WTC11 (cell line): ENCODE measurements at regions not wholly inside any gene's neighbourhood (a gene's known extent, or its start where the extent isn't known, plus 50 kb on each side); places are given as distances from the start of the nearest gene placed in this dataset.

Experiments used
- ATAC-seq: fragments of 200-7000 bp; cut with Tn5 transposase; 2 replicates; pipeline ENCODE4 v1.10.0; 2021; ENCODE audit warnings: mild to moderate bottlenecking, moderate library complexity
- CTCF ChIA-PET: fragments of 300-600 bp; sonication (Branson Sonifier 250); formaldehyde crosslinking; loops from one replicate; lab custom pipeline; 2021; ENCODE audit warnings: antibody characterized with exemption; lab: Charles Lee
- POLR2A ChIA-PET: fragments of 350-600 bp; sonication (Branson Sonifier 250); formaldehyde crosslinking; loops from one replicate; lab custom pipeline; 2021; ENCODE audit warnings: antibody characterized with exemption; lab: Charles Lee
- DNase-seq: peaks from one replicate; pipeline ENCODE4 v3.0.0; 2021; ENCODE audit warnings: low spot score
- H3K27ac Mint-ChIP-seq: 2 replicates; pipeline ENCODE4 v1.8.0; 2021; ENCODE audit warnings: mixed read lengths
- H3K27me3 Mint-ChIP-seq: 2 replicates; pipeline ENCODE4 v1.8.0; 2021; ENCODE audit warnings: low read depth, mild to moderate bottlenecking, moderate library complexity, mixed read lengths
- H3K36me3 Mint-ChIP-seq: 2 replicates; pipeline ENCODE4 v1.8.0; 2021; ENCODE audit warnings: mixed read lengths
- H3K4me1 Mint-ChIP-seq: 2 replicates; pipeline ENCODE4 v1.8.0; 2022; ENCODE audit warnings: mixed read lengths
- H3K4me3 Mint-ChIP-seq: 2 replicates; pipeline ENCODE4 v1.8.0; 2021; ENCODE audit warnings: mild to moderate bottlenecking, moderate library complexity, mixed read lengths
- H3K9me3 Mint-ChIP-seq: 2 replicates; pipeline ENCODE4 v1.8.0; 2021; ENCODE audit warnings: mixed read lengths
- CREM ChIP-seq: sonication (generic); formaldehyde crosslinking; IDR thresholded peaks from 2 replicates; pipeline ENCODE4 v1.8.1; 2022; ENCODE audit warnings: mild to moderate bottlenecking, missing genetic modification reagents, moderate library complexity
- E2F1 ChIP-seq: sonication (generic); formaldehyde crosslinking; IDR thresholded peaks from 2 replicates; pipeline ENCODE4 v1.8.0; 2022; ENCODE audit warnings: mild to moderate bottlenecking, missing genetic modification reagents
- E2F5 ChIP-seq: sonication (generic); formaldehyde crosslinking; IDR thresholded peaks from 2 replicates; pipeline ENCODE4 v1.8.1; 2022; ENCODE audit warnings: mild to moderate bottlenecking, moderate library complexity, missing genetic modification reagents
- ELF4 ChIP-seq: sonication (generic); formaldehyde crosslinking; IDR thresholded peaks from 2 replicates; pipeline ENCODE4 v1.8.1; 2022; ENCODE audit warnings: low read depth, mild to moderate bottlenecking, moderate library complexity, missing genetic modification reagents
- EMX1 ChIP-seq: fragments of 250-450 bp; sonication (Bioruptor Pico); IDR thresholded peaks from 2 replicates; pipeline ENCODE4 v1.8.0; 2021; ENCODE audit warnings: mild to moderate bottlenecking
- GRHL2 ChIP-seq: fragments of 250-450 bp; sonication (Bioruptor Pico); IDR thresholded peaks from 2 replicates; pipeline ENCODE4 v1.8.0; 2022; ENCODE audit warnings: mild to moderate bottlenecking, moderate library complexity; ENCODE audit not compliant: insufficient replicate concordance, severe bottlenecking
- HMGA2 ChIP-seq: fragments of 250-450 bp; sonication (Bioruptor Pico); IDR thresholded peaks from 2 replicates; pipeline ENCODE4 v1.4.0; 2021; ENCODE audit warnings: mild to moderate bottlenecking, moderate library complexity
- KAT7 ChIP-seq: sonication (generic); formaldehyde crosslinking; IDR thresholded peaks from 2 replicates; pipeline ENCODE4 v1.8.1; 2023; ENCODE audit warnings: missing genetic modification reagents, mild to moderate bottlenecking, borderline replicate concordance
- MLX ChIP-seq: sonication (generic); formaldehyde crosslinking; IDR thresholded peaks from 2 replicates; pipeline ENCODE4 v1.8.1; 2023; ENCODE audit warnings: mild to moderate bottlenecking, missing genetic modification reagents, moderate library complexity
- MYBL2 ChIP-seq: sonication (generic); formaldehyde crosslinking; IDR thresholded peaks from 2 replicates; pipeline ENCODE4 v1.8.1; 2023; ENCODE audit warnings: mild to moderate bottlenecking, moderate library complexity, missing genetic modification reagents
- NFYB ChIP-seq: sonication (generic); formaldehyde crosslinking; conservative IDR thresholded peaks from 2 replicates; pipeline ENCODE4 v1.8.0; 2022; ENCODE audit warnings: low read depth, missing genetic modification reagents
- NR1H2 ChIP-seq: sonication (generic); formaldehyde crosslinking; IDR thresholded peaks from 2 replicates; pipeline ENCODE4 v1.9.0; 2021; ENCODE audit warnings: mild to moderate bottlenecking, moderate library complexity, missing genetic modification reagents
- NR3C1 ChIP-seq: sonication (generic); formaldehyde crosslinking; conservative IDR thresholded peaks from 2 replicates; pipeline ENCODE4 v1.8.1; 2023; ENCODE audit warnings: low read depth, mild to moderate bottlenecking, missing genetic modification reagents
- OVOL2 ChIP-seq: fragments of 250-450 bp; sonication (Bioruptor Pico); IDR thresholded peaks from 2 replicates; pipeline ENCODE4 v1.9.0; 2021; ENCODE audit warnings: mild to moderate bottlenecking, borderline replicate concordance
- PRRX2 ChIP-seq: fragments of 250-450 bp; sonication (Bioruptor Pico); IDR thresholded peaks from 2 replicates; pipeline ENCODE4 v1.8.0; 2021; ENCODE audit warnings: mild to moderate bottlenecking
- RORB ChIP-seq: fragments of 250-450 bp; sonication (Bioruptor Pico); IDR thresholded peaks from 2 replicates; pipeline ENCODE4 v1.9.0; 2021; ENCODE audit warnings: mild to moderate bottlenecking
- SMAD4 ChIP-seq: sonication (generic); formaldehyde crosslinking; IDR thresholded peaks from 2 replicates; pipeline ENCODE4 v1.8.0; 2022; ENCODE audit warnings: mild to moderate bottlenecking, missing genetic modification reagents
- SOX15 ChIP-seq: fragments of 250-450 bp; sonication (Bioruptor Pico); IDR thresholded peaks from 2 replicates; pipeline ENCODE4 v1.9.0; 2021; ENCODE audit warnings: mild to moderate bottlenecking
- STAT6 ChIP-seq: sonication (generic); formaldehyde crosslinking; conservative IDR thresholded peaks from 2 replicates; pipeline ENCODE4 v1.8.1; 2023; ENCODE audit warnings: mild to moderate bottlenecking, low read depth, missing genetic modification reagents, moderate library complexity
- USF2 ChIP-seq: sonication (generic); formaldehyde crosslinking; IDR thresholded peaks from 2 replicates; pipeline ENCODE4 v1.8.1; 2023; ENCODE audit warnings: mild to moderate bottlenecking, missing genetic modification reagents, moderate library complexity
- ZNF263 ChIP-seq: sonication (generic); formaldehyde crosslinking; IDR thresholded peaks from 2 replicates; pipeline ENCODE4 v1.8.1; 2022; ENCODE audit warnings: low read depth, mild to moderate bottlenecking, moderate library complexity, missing genetic modification reagents
- ZNF396 ChIP-seq: fragments of 250-450 bp; sonication (Bioruptor Pico); IDR thresholded peaks from 2 replicates; pipeline ENCODE4 v1.8.0; 2021; ENCODE audit warnings: mild to moderate bottlenecking, moderate library complexity, borderline replicate concordance
- ZNF416 ChIP-seq: fragments of 250-450 bp; sonication (Bioruptor Pico); IDR thresholded peaks from 2 replicates; pipeline ENCODE4 v1.9.0; 2021; ENCODE audit warnings: mild to moderate bottlenecking, inconsistent platforms
- ZNF423 ChIP-seq: fragments of 250-450 bp; sonication (Bioruptor Pico); IDR thresholded peaks from 2 replicates; pipeline ENCODE4 v2.1.2; 2022; ENCODE audit warnings: mild to moderate bottlenecking, moderate library complexity
- ZNF671 ChIP-seq: fragments of 250-450 bp; sonication (Bioruptor Pico); IDR thresholded peaks from 2 replicates; pipeline ENCODE4 v1.8.0; 2021; ENCODE audit warnings: mild to moderate bottlenecking

GRCh38 chr13:31435536-31435935 is 235.8 kb downstream of the B3GLCT start:
- DNase-seq (no peak), ATAC-seq (no peak)
- H3K36me3 Mint-ChIP-seq = no peaks in the 10 kb centered on the region
- 0 out of 2 replicates have a peak, but pooled peaks cover 4% of the 10 kb centered on the region for H3K4me1 Mint-ChIP-seq
- H3K9me3 Mint-ChIP-seq = no peaks in the 10 kb centered on the region
- no peak overlapping the region for H3K27ac Mint-ChIP-seq
- no peaks in the 10 kb centered on the region for H3K27me3 Mint-ChIP-seq
- CTCF ChIA-PET = no interaction called here
- no peak overlapping the region for H3K4me3 Mint-ChIP-seq
- TF ChIP-seq NR3C1 (CRISPR knock-in tag) = no peak
- no peak for TF ChIP-seq MYBL2 (CRISPR knock-in tag)
- no peak for TF ChIP-seq PRRX2 (CRISPR knock-in tag)
- no peak for TF ChIP-seq STAT6 (CRISPR knock-in tag)
- TF ChIP-seq NR1H2 (CRISPR knock-in tag) = no peak
- TF ChIP-seq ZNF396 (CRISPR knock-in tag) = no peak
- no peak for TF ChIP-seq NFYB (CRISPR knock-in tag)
- TF ChIP-seq EMX1 = no peak
- TF ChIP-seq RORB (CRISPR knock-in tag) = no peak
- POLR2A ChIA-PET = no interaction called here

GRCh38 chr13:31436478-31436877 is 236.7 kb downstream of the B3GLCT start:
- no peak overlapping the region for H3K4me3 Mint-ChIP-seq
- POLR2A ChIA-PET = no interaction called here
- H3K27ac Mint-ChIP-seq = no peak overlapping the region
- no peak for ATAC-seq
- H3K27me3 Mint-ChIP-seq = no peaks in the 10 kb centered on the region
- peaks cover 5% of the 10 kb centered on the region; the same call in 1 of the 2 replicates for H3K4me1 Mint-ChIP-seq
- no peak for TF ChIP-seq ELF4
- no peak for TF ChIP-seq E2F1 (CRISPR knock-in tag)
- no peak for TF ChIP-seq SMAD4 (CRISPR knock-in tag)
- no peak for TF ChIP-seq SOX15 (CRISPR knock-in tag)
- no peak for TF ChIP-seq KAT7
- TF ChIP-seq OVOL2 (CRISPR knock-in tag) = no peak
- TF ChIP-seq, all 79 proteins: peak for 0
- DNase-seq = no peak
- CTCF ChIA-PET = no interaction called here
- Mint-ChIP-seq H3K36me3 (no peaks in the 10 kb centered on the region), H3K9me3 (no peaks in the 10 kb centered on the region)

- H3K36me3 Mint-ChIP-seq = no peaks in the 10 kb centered on the region
- DNase-seq = no peak
- no peak for ATAC-seq
- H3K4me3 Mint-ChIP-seq = no peak overlapping the region
- H3K27ac Mint-ChIP-seq = no peak overlapping the region
- peaks cover 9% of the 10 kb centered on the region; the same call in 1 of the 2 replicates for H3K4me1 Mint-ChIP-seq
- ChIA-PET POLR2A (no interaction called here), CTCF (no interaction called here)
- H3K9me3 Mint-ChIP-seq = no peaks in the 10 kb centered on the region
- H3K27me3 Mint-ChIP-seq = no peaks in the 10 kb centered on the region
- TF ChIP-seq ZNF416 (CRISPR knock-in tag) = no peak
- TF ChIP-seq USF2 = no peak
- TF ChIP-seq ZNF263 (CRISPR knock-in tag) = no peak
- TF ChIP-seq MLX (CRISPR knock-in tag) = no peak
- TF ChIP-seq E2F5 = no peak
- TF ChIP-seq HMGA2 (CRISPR knock-in tag) = no peak
- no peak for TF ChIP-seq GRHL2
- no peak for TF ChIP-seq ZNF671 (CRISPR knock-in tag)
- TF ChIP-seq CREM (CRISPR knock-in tag) = no peak
- no peak for TF ChIP-seq ZNF423
Observed at GRCh38 chr13:31437975-31438374, 238.2 kb downstream of the B3GLCT start.
